ENCODE measurements at regions not wholly inside any gene's neighbourhood (a gene's known extent, or its start where the extent isn't known, plus 50 kb on each side); places are given as distances from the start of the nearest gene placed in this dataset.

DNA sequence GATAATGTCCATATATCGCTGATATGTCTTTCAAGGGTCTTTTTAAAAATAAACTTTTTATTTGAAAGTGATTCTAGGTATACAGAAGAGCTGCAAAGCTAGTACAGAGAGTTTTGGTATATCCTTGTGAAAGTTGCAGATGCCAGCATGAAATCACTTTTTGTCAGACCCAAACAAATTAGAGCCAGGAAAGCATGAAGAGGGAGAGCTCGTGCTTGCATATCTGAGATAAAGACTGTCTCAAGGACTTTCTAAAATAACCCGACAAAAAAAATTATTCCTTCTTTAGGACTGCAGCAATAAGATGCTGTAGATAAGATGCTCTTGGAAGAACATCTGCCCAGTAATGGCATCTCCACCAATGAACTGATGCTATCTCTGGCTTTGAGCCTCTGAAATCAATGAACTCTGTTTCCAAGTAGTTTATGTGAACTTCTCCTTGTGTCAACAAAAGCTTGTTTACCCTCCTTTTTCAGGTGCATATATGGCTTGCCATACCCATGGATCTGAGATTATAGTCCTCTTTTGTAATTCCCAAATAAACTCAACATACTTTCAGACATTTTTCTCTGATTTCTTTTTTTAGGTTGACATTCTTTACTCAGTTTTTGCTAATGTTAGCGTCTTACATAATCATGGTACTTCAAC is 774.6 kb upstream of the FAM98A start:
- Histone ChIP-seq H3K9me2 (replicated peaks; ENCODE audit: low read length) (no peaks in the 10 kb centered on the region), H3K9me3 (ENCODE audit: low read length) (no peaks in the 10 kb centered on the region), H3K27me3 (ENCODE audit: low read length) (peaks cover 22% of the 10 kb centered on the region), H3K4me1 (ENCODE audit: insufficient read depth, low read length) (no peaks in the 10 kb centered on the region), H4K20me1 (ENCODE audit: low read length) (no peaks in the 10 kb centered on the region), H3K9ac (ENCODE audit: low read length) (no peak overlapping the region), H3K4me3 (ENCODE audit: low read length) (no peak overlapping the region), H3F3A (ENCODE audit: low read length, unreplicated experiment) (no peaks in the 10 kb centered on the region), H3K27ac (ENCODE audit: low read length) (no peak overlapping the region), H3K36me3 (ENCODE audit: low read depth, low read length) (no peaks in the 10 kb centered on the region), H3K79me2 (ENCODE audit: low read length) (no peaks in the 10 kb centered on the region), H3K4me2 (ENCODE audit: low read length) (no peak overlapping the region), H2AFZ (ENCODE audit: low read length) (no peak overlapping the region)
- ChIA-PET POLR2A (ENCODE audit: unreplicated experiment) (no interaction called here), CTCF (no interaction called here)
- BruUV-seq (replicated peaks), result no TSS peak
- TF ChIP-seq EZH2phosphoT487 (IDR thresholded peaks at IDR 0.05; ENCODE audit: borderline replicate concordance, low read length), result no peak
- no peak for TF ChIP-seq CTCF (conservative IDR thresholded peaks at IDR 0.05; ENCODE audit: low read depth, low read length)
- TF ChIP-seq EZH2 (IDR thresholded peaks at IDR 0.05; ENCODE audit: low read length, unreplicated experiment), result no peak
- no peak for DNase-seq
- intact Hi-C loops (cut with micrococcal nuclease), result no loop called here
- ATAC-seq, result no peak

GRCh38 chr2:34372967-34373366 is 773.9 kb upstream of the FAM98A start:
- Histone ChIP-seq H3K36me3 (ENCODE audit: low read depth, low read length) (no peaks in the 10 kb centered on the region), H3K79me2 (ENCODE audit: low read length) (no peaks in the 10 kb centered on the region), H3K27ac (ENCODE audit: low read length) (no peak overlapping the region), H3K9me3 (ENCODE audit: low read length) (no peaks in the 10 kb centered on the region), H3K9me2 (replicated peaks; ENCODE audit: low read length) (no peaks in the 10 kb centered on the region), H3F3A (ENCODE audit: low read length, unreplicated experiment) (no peaks in the 10 kb centered on the region), H4K20me1 (ENCODE audit: low read length) (no peaks in the 10 kb centered on the region), H3K4me1 (ENCODE audit: insufficient read depth, low read length) (no peaks in the 10 kb centered on the region), H3K4me3 (ENCODE audit: low read length) (no peak overlapping the region), H3K4me2 (ENCODE audit: low read length) (no peak overlapping the region), H3K27me3 (ENCODE audit: low read length) (peaks cover 29% of the 10 kb centered on the region), H2AFZ (ENCODE audit: low read length) (no peak overlapping the region), H3K9ac (ENCODE audit: low read length) (no peak overlapping the region)
- CTCF ChIA-PET, result no interaction called here
- no peak for ATAC-seq
- POLR2A ChIA-PET (ENCODE audit: unreplicated experiment), result no interaction called here
- TF ChIP-seq EZH2 (IDR thresholded peaks at IDR 0.05; ENCODE audit: low read length, unreplicated experiment), result no peak
- no peak for TF ChIP-seq EZH2phosphoT487 (IDR thresholded peaks at IDR 0.05; ENCODE audit: borderline replicate concordance, low read length)
- no peak for TF ChIP-seq CTCF (conservative IDR thresholded peaks at IDR 0.05; ENCODE audit: low read depth, low read length)
- intact Hi-C loops (cut with micrococcal nuclease), result no loop called here
- no TSS peak for BruUV-seq (replicated peaks)
- DNase-seq, result no peak

GRCh38 chr2:34371711-34372110 is 772.6 kb upstream of the FAM98A start:
- H3K27ac ChIP-seq (ENCODE audit: low read length), result no peak overlapping the region
- no peak overlapping the region for H2AFZ ChIP-seq (ENCODE audit: low read length)
- H3K4me1 ChIP-seq (ENCODE audit: insufficient read depth, low read length), result no peaks in the 10 kb centered on the region
- no peak overlapping the region for H3K4me3 ChIP-seq (ENCODE audit: low read length)
- DNase-seq, result no peak
- BruUV-seq (replicated peaks), result no TSS peak
- no peak overlapping the region for H3K4me2 ChIP-seq (ENCODE audit: low read length)
- intact Hi-C loops (cut with micrococcal nuclease), result no loop called here
- peaks cover 29% of the 10 kb centered on the region for H3K27me3 ChIP-seq (ENCODE audit: low read length)
- TF ChIP-seq CTCF (conservative IDR thresholded peaks at IDR 0.05; ENCODE audit: low read depth, low read length) (no peak), EZH2phosphoT487 (IDR thresholded peaks at IDR 0.05; ENCODE audit: borderline replicate concordance, low read length) (no peak), EZH2 (IDR thresholded peaks at IDR 0.05; ENCODE audit: low read length, unreplicated experiment) (no peak)
- no peaks in the 10 kb centered on the region for H3K36me3 ChIP-seq (ENCODE audit: low read depth, low read length)
- ChIA-PET POLR2A (ENCODE audit: unreplicated experiment) (no interaction called here), CTCF (no interaction called here)
- H3K9ac ChIP-seq (ENCODE audit: low read length), result no peak overlapping the region
- H4K20me1 ChIP-seq (ENCODE audit: low read length), result no peaks in the 10 kb centered on the region
- H3F3A ChIP-seq (ENCODE audit: low read length, unreplicated experiment), result no peaks in the 10 kb centered on the region
- H3K9me3 ChIP-seq (ENCODE audit: low read length), result no peaks in the 10 kb centered on the region
- H3K79me2 ChIP-seq (ENCODE audit: low read length), result no peaks in the 10 kb centered on the region
- no peak for ATAC-seq
- H3K9me2 ChIP-seq (replicated peaks; ENCODE audit: low read length), result no peaks in the 10 kb centered on the region
